ENCODE measurements at regions not wholly inside any gene's neighbourhood (a gene's known extent, or its start where the extent isn't known, plus 50 kb on each side); places are given as distances from the start of the nearest gene placed in this dataset.

GRCh38 chr2:129112181-129112580, 793.5 kb upstream of the HS6ST1 start:
- DNase-seq (ENCODE audit: low read depth, low spot score), result no peak

- no peak for DNase-seq (ENCODE audit: low read depth, low spot score)
Measured at GRCh38 chr2:129113776-129114175, 795.1 kb upstream of the HS6ST1 start.

GRCh38 chr2:129117434-129117833, 798.8 kb upstream of the HS6ST1 start:
- no peak for DNase-seq (ENCODE audit: low read depth, low spot score)

- no peak for DNase-seq (ENCODE audit: low read depth, low spot score)
Measured at GRCh38 chr2:129118296-129118695, 799.6 kb upstream of the HS6ST1 start.

GRCh38 chr2:129129087-129129486, 810.4 kb upstream of the HS6ST1 start:
- DNase-seq (ENCODE audit: low read depth, low spot score), result no peak

GRCh38 chr2:129133692-129134641, 815.3 kb upstream of the HS6ST1 start:
- no peak for DNase-seq (ENCODE audit: low read depth, low spot score)

- DNase-seq (ENCODE audit: low read depth, low spot score), result no peak
Measured at GRCh38 chr2:129135017-129135416, 816.3 kb upstream of the HS6ST1 start.

- no peak for DNase-seq (ENCODE audit: low read depth, low spot score)
Measured at GRCh38 chr2:129139380-129139779, 820.7 kb upstream of the HS6ST1 start.

- DNase-seq (ENCODE audit: low read depth, low spot score), result no peak
Measured at GRCh38 chr2:129142465-129142864, 823.8 kb upstream of the HS6ST1 start.

GRCh38 chr2:129144082-129144791, 825.6 kb upstream of the HS6ST1 start:
- DNase-seq (ENCODE audit: low read depth, low spot score), result peak; percentile 5

GRCh38 chr2:129152514-129152913, 827.0 kb upstream of the RAB6C start:
- DNase-seq (ENCODE audit: low read depth, low spot score), result peak; percentile 19

GRCh38 chr2:129160879-129161278, 818.6 kb upstream of the RAB6C start:
- DNase-seq (ENCODE audit: low read depth, low spot score), result no peak

GRCh38 chr2:129164220-129164949, 815.1 kb upstream of the RAB6C start:
- DNase-seq (ENCODE audit: low read depth, low spot score), result no peak

GRCh38 chr2:129165006-129165405, 814.5 kb upstream of the RAB6C start:
- DNase-seq (ENCODE audit: low read depth, low spot score), result no peak

GRCh38 chr2:129167456-129167855, 812.0 kb upstream of the RAB6C start:
- DNase-seq (ENCODE audit: low read depth, low spot score), result no peak

- DNase-seq (ENCODE audit: low read depth, low spot score), result no peak
Measured at GRCh38 chr2:129170570-129170969, 808.9 kb upstream of the RAB6C start.

GRCh38 chr2:129174143-129174542, 805.3 kb upstream of the RAB6C start:
- no peak for DNase-seq (ENCODE audit: low read depth, low spot score)

GRCh38 chr2:129175051-129175450, 804.4 kb upstream of the RAB6C start:
- no peak for DNase-seq (ENCODE audit: low read depth, low spot score)

- DNase-seq (ENCODE audit: low read depth, low spot score), result no peak
Measured at GRCh38 chr2:129176375-129176774, 803.1 kb upstream of the RAB6C start.

GRCh38 chr2:129178356-129178755, 801.1 kb upstream of the RAB6C start:
- DNase-seq (ENCODE audit: low read depth, low spot score), result no peak

GRCh38 chr2:129179199-129179598, 800.3 kb upstream of the RAB6C start:
- no peak for DNase-seq (ENCODE audit: low read depth, low spot score)

- DNase-seq (ENCODE audit: low read depth, low spot score), result no peak
Measured at GRCh38 chr2:129180124-129180716, 799.2 kb upstream of the RAB6C start.
